Ovary (tissue), 3 donors: ENCODE measurements at regions not wholly inside any gene's neighbourhood (a gene's known extent, or its start where the extent isn't known, plus 50 kb on each side); places are given as distances from the start of the nearest gene placed in this dataset.

Experiments used
- POLR2A ChIP-seq: fragments of 450-650 bp; IDR thresholded peaks from one replicate; pipeline ENCODE4 v1.6.1; 2017; ENCODE audit warnings: antibody characterized with exemption, mild to moderate bottlenecking, moderate library complexity
- TF ChIP-seq, protein P1 (sequence below), 3 donors: fragments of 450-650 bp in 2 of 3; fragments of 200-600 bp in 1 of 3; IDR thresholded peaks; one replicate each; pipeline versions ENCODE4 v1.5.1 to v1.8.0; 2016 to 2022; ENCODE audit warnings: antibody characterized with exemption in 3 of 3, mild to moderate bottlenecking in 1 of 3
- donor health status: DM: no; HTN: no; CAD: no.

DNA sequence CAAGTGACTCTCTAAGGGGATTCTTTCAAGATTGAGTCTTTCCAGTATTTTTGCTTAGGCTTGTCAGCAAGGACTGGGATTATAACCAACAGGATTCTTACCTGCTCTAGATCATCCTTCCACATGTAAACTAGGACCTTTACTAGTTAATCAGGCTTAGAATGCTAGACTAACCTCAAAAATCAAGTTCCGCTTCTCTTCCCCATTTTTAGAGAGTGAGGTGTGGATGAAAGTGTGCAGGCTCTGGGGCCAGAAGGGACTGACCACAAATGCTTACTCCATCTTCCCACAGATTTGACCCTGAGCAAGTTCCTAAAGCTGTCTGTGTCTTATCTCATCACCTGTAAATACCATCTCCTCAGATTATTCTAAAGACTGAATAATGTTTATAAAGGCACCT lies 89.5 kb upstream of the IL12A start:
- TF ChIP-seq, protein P1, sequence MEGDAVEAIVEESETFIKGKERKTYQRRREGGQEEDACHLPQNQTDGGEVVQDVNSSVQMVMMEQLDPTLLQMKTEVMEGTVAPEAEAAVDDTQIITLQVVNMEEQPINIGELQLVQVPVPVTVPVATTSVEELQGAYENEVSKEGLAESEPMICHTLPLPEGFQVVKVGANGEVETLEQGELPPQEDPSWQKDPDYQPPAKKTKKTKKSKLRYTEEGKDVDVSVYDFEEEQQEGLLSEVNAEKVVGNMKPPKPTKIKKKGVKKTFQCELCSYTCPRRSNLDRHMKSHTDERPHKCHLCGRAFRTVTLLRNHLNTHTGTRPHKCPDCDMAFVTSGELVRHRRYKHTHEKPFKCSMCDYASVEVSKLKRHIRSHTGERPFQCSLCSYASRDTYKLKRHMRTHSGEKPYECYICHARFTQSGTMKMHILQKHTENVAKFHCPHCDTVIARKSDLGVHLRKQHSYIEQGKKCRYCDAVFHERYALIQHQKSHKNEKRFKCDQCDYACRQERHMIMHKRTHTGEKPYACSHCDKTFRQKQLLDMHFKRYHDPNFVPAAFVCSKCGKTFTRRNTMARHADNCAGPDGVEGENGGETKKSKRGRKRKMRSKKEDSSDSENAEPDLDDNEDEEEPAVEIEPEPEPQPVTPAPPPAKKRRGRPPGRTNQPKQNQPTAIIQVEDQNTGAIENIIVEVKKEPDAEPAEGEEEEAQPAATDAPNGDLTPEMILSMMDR (IDR thresholded peaks at IDR 0.05), result no peak
- no peak for TF ChIP-seq POLR2A
